ENCODE measurements at regions not wholly inside any gene's neighbourhood (a gene's known extent, or its start where the extent isn't known, plus 50 kb on each side); places are given as distances from the start of the nearest gene placed in this dataset.

GRCh38 chr5:133905424-133905823 is 63.0 kb downstream of the C5orf15 start:
- dilution Hi-C loops (cut with MboI; ENCODE audit: extremely low pct_ligation_motif_present, low sequenced_read_pairs) = no loop called here
- Histone ChIP-seq H2AFZ (ENCODE audit: control insufficient read depth, low read length) (no peak overlapping the region), H3K9me1 (ENCODE audit: control insufficient read depth, extremely low read depth, insufficient read depth, low read length) (no peaks in the 10 kb centered on the region), H3K4me1 (ENCODE audit: control insufficient read depth, extremely low read depth, insufficient read depth, low read length) (no peaks in the 10 kb centered on the region), H3K4me3 (ENCODE audit: control insufficient read depth in 2 of 3, extremely low read depth in 1 of 3, insufficient read depth in 2 of 3, low read depth in 1 of 3, low read length in 3 of 3) (no peak overlapping the region), H3K4me2 (ENCODE audit: control insufficient read depth, extremely low read depth, insufficient read depth, low read depth, low read length) (no peak overlapping the region), H3K36me3 (ENCODE audit: control insufficient read depth in 2 of 2, extremely low read depth in 1 of 2, insufficient read depth in 2 of 2, low read length in 2 of 2) (no peaks in the 10 kb centered on the region), H3K79me2 (ENCODE audit: control insufficient read depth, insufficient read depth, low read length) (no peaks in the 10 kb centered on the region), H3K9ac (ENCODE audit: control insufficient read depth, extremely low read depth, insufficient read depth, low read length) (no peak overlapping the region), H3K27ac (ENCODE audit: control insufficient read depth, insufficient read depth, low read length) (no peak overlapping the region), H4K20me1 (ENCODE audit: control insufficient read depth, extremely low read depth, insufficient read depth, low read length) (no peaks in the 10 kb centered on the region), H3K9me3 (ENCODE audit: control insufficient read depth, low read depth, low read length) (no peaks in the 10 kb centered on the region), H3K27me3 (ENCODE audit: control insufficient read depth, extremely low read depth, insufficient read depth, low read length) (peaks cover 5% of the 10 kb centered on the region)
- DNase-seq (ENCODE audit: low read depth, low spot score) = no peak
- no peak for FAIRE-seq
- TF ChIP-seq CTCF (optimal IDR thresholded peaks at IDR 0.05 in 1 of 3, IDR thresholded peaks at IDR 0.05 in 1 of 3, conservative IDR thresholded peaks at IDR 0.05 in 1 of 3; ENCODE audit: extremely low read depth in 1 of 3, insufficient read depth in 2 of 3, low read length in 3 of 3) = no peak
- TF ChIP-seq EZH2 (IDR thresholded peaks at IDR 0.05; ENCODE audit: low read length) = no peak

- H3K4me2 ChIP-seq (ENCODE audit: control insufficient read depth, extremely low read depth, insufficient read depth, low read depth, low read length) = no peak overlapping the region
- H3K9ac ChIP-seq (ENCODE audit: control insufficient read depth, extremely low read depth, insufficient read depth, low read length) = no peak overlapping the region
- H3K4me3 ChIP-seq (ENCODE audit: control insufficient read depth in 2 of 3, extremely low read depth in 1 of 3, insufficient read depth in 2 of 3, low read depth in 1 of 3, low read length in 3 of 3) = no peak overlapping the region
- DNase-seq (ENCODE audit: low read depth, low spot score) (no peak), FAIRE-seq (no peak)
- H3K9me1 ChIP-seq (ENCODE audit: control insufficient read depth, extremely low read depth, insufficient read depth, low read length) = no peaks in the 10 kb centered on the region
- no peaks in the 10 kb centered on the region for H3K4me1 ChIP-seq (ENCODE audit: control insufficient read depth, extremely low read depth, insufficient read depth, low read length)
- H2AFZ ChIP-seq (ENCODE audit: control insufficient read depth, low read length) = no peak overlapping the region
- no peaks in the 10 kb centered on the region for H3K79me2 ChIP-seq (ENCODE audit: control insufficient read depth, insufficient read depth, low read length)
- H3K9me3 ChIP-seq (ENCODE audit: control insufficient read depth, low read depth, low read length) = no peaks in the 10 kb centered on the region
- no peaks in the 10 kb centered on the region for H3K36me3 ChIP-seq (ENCODE audit: control insufficient read depth in 2 of 2, extremely low read depth in 1 of 2, insufficient read depth in 2 of 2, low read length in 2 of 2)
- dilution Hi-C loops (cut with MboI; ENCODE audit: extremely low pct_ligation_motif_present, low sequenced_read_pairs) = no loop called here
- TF ChIP-seq EZH2 (IDR thresholded peaks at IDR 0.05; ENCODE audit: low read length) (no peak), CTCF (optimal IDR thresholded peaks at IDR 0.05 in 1 of 3, IDR thresholded peaks at IDR 0.05 in 1 of 3, conservative IDR thresholded peaks at IDR 0.05 in 1 of 3; ENCODE audit: extremely low read depth in 1 of 3, insufficient read depth in 2 of 3, low read length in 3 of 3) (no peak)
- H3K27ac ChIP-seq (ENCODE audit: control insufficient read depth, insufficient read depth, low read length) = no peak overlapping the region
- H3K27me3 ChIP-seq (ENCODE audit: control insufficient read depth, extremely low read depth, insufficient read depth, low read length) = peaks cover 5% of the 10 kb centered on the region
- H4K20me1 ChIP-seq (ENCODE audit: control insufficient read depth, extremely low read depth, insufficient read depth, low read length) = no peaks in the 10 kb centered on the region
Observed at GRCh38 chr5:133904641-133905040, 63.8 kb downstream of the C5orf15 start.
